Mesothelial cell of epicardium (in vitro differentiated cells): ENCODE measurements at regions not wholly inside any gene's neighbourhood (a gene's known extent, or its start where the extent isn't known, plus 50 kb on each side); places are given as distances from the start of the nearest gene placed in this dataset.

Source experiments
- DNase-seq, 2 experiments: peaks; one replicate each; pipeline ENCODE4 v3.0.0; 2021; ENCODE audit warnings: low spot score in 2 of 2; ENCODE audit not compliant: unreplicated experiment in 2 of 2
- H3K27ac Mint-ChIP-seq: 2 replicates; pipeline ENCODE4 v1.8.0; 2021; ENCODE audit warnings: mixed read lengths
- H3K27me3 Mint-ChIP-seq: 2 replicates; pipeline ENCODE4 v1.8.0; 2021; ENCODE audit warnings: low read depth, mixed read lengths
- H3K36me3 Mint-ChIP-seq: 2 replicates; pipeline ENCODE4 v1.8.0; 2021; ENCODE audit warnings: mixed read lengths
- H3K4me1 Mint-ChIP-seq: 2 replicates; pipeline ENCODE4 v1.8.0; 2021; ENCODE audit warnings: mixed read lengths
- H3K4me3 Mint-ChIP-seq: 2 replicates; pipeline ENCODE4 v1.8.0; 2021; ENCODE audit warnings: mild to moderate bottlenecking, moderate library complexity, mixed read lengths
- H3K9me3 Mint-ChIP-seq: 2 replicates; pipeline ENCODE4 v1.8.0; 2021; ENCODE audit warnings: mixed read lengths
- TF ChIP-seq, protein P1 (sequence below): fragments of 200-600 bp; sonication (generic); IDR thresholded peaks from one replicate; pipeline ENCODE4 v1.5.0; 2021; ENCODE audit warnings: antibody characterized with exemption; ENCODE audit not compliant: unreplicated experiment

DNA sequence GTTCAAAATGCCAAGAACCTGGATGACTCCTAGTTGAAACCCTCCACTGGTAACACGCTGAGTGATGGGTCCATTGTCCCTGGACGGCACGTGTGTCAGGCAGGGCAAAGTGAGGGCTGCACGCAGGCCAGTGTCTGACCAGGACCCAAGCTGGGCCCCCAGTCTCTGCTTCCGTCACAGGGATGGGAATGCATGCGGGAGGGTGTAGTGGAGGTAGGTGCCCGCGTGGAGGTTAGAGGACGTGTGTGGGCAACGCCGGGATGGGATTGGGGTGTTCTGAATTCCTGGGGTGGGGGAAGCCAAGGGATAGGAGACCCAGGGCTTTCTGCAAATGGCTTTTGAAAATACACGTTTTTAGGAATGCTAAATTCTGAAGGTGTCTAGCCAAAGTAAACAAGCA, 943.3 kb downstream of the BRD1 start:
- H3K4me1 Mint-ChIP-seq = peaks cover 4% of the 10 kb centered on the region
- peaks cover 8% of the 10 kb centered on the region for H3K27me3 Mint-ChIP-seq
- DNase-seq = no peak
- H3K27ac Mint-ChIP-seq = no peak overlapping the region
- H3K9me3 Mint-ChIP-seq = no peaks in the 10 kb centered on the region
- no peak overlapping the region for H3K4me3 Mint-ChIP-seq
- TF ChIP-seq, protein P1, sequence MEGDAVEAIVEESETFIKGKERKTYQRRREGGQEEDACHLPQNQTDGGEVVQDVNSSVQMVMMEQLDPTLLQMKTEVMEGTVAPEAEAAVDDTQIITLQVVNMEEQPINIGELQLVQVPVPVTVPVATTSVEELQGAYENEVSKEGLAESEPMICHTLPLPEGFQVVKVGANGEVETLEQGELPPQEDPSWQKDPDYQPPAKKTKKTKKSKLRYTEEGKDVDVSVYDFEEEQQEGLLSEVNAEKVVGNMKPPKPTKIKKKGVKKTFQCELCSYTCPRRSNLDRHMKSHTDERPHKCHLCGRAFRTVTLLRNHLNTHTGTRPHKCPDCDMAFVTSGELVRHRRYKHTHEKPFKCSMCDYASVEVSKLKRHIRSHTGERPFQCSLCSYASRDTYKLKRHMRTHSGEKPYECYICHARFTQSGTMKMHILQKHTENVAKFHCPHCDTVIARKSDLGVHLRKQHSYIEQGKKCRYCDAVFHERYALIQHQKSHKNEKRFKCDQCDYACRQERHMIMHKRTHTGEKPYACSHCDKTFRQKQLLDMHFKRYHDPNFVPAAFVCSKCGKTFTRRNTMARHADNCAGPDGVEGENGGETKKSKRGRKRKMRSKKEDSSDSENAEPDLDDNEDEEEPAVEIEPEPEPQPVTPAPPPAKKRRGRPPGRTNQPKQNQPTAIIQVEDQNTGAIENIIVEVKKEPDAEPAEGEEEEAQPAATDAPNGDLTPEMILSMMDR = no peak
- H3K36me3 Mint-ChIP-seq = no peaks in the 10 kb centered on the region

GRCh38 chr22:48883211-48883960, 944.3 kb downstream of the BRD1 start:
- TF ChIP-seq, protein P1 = no peak
- Mint-ChIP-seq H3K4me1 (peaks cover 4% of the 10 kb centered on the region), H3K36me3 (no peaks in the 10 kb centered on the region), H3K27me3 (peaks cover 9% of the 10 kb centered on the region), H3K9me3 (no peaks in the 10 kb centered on the region), H3K27ac (no peak overlapping the region), H3K4me3 (no peak overlapping the region)
- DNase-seq = no peak

GRCh38 chr22:48882636-48883200, 945.0 kb downstream of the BRD1 start:
- Mint-ChIP-seq H3K27ac (no peak overlapping the region), H3K9me3 (no peaks in the 10 kb centered on the region), H3K4me3 (no peak overlapping the region), H3K4me1 (peaks cover 4% of the 10 kb centered on the region), H3K27me3 (peaks cover 13% of the 10 kb centered on the region), H3K36me3 (no peaks in the 10 kb centered on the region)
- TF ChIP-seq, protein P1 = no peak
- DNase-seq = no peak

GRCh38 chr22:48881326-48881980, 946.2 kb downstream of the BRD1 start:
- TF ChIP-seq, protein P1 = no peak
- peaks cover 22% of the 10 kb centered on the region for H3K27me3 Mint-ChIP-seq
- H3K36me3 Mint-ChIP-seq = no peaks in the 10 kb centered on the region
- H3K4me3 Mint-ChIP-seq = no peak overlapping the region
- no peaks in the 10 kb centered on the region for H3K9me3 Mint-ChIP-seq
- no peak overlapping the region for H3K27ac Mint-ChIP-seq
- no peak for DNase-seq
- H3K4me1 Mint-ChIP-seq = peaks cover 4% of the 10 kb centered on the region

- Mint-ChIP-seq H3K9me3 (no peaks in the 10 kb centered on the region), H3K27ac (no peak overlapping the region), H3K4me3 (no peak overlapping the region), H3K36me3 (no peaks in the 10 kb centered on the region), H3K4me1 (peaks cover 4% of the 10 kb centered on the region), H3K27me3 (peaks cover 28% of the 10 kb centered on the region)
- TF ChIP-seq, protein P1 = no peak
- no peak for DNase-seq
These were observed 946.9 kb downstream of the BRD1 start for GRCh38 chr22:48880749-48881148.
